Dendritic cell treated with granulocyte-macrophage colony-stimulating factor and Interleukin-4, amounts not matched to agents 40 ng/mL and 50 ng/mL, for 4 days (primary cell): ENCODE measurements at regions not wholly inside any gene's neighbourhood (a gene's known extent, or its start where the extent isn't known, plus 50 kb on each side); places are given as distances from the start of the nearest gene placed in this dataset.

Experiments
- H3K27ac Mint-ChIP-seq: one replicate; pipeline ENCODE4 v1.8.0; 2022; ENCODE audit warnings: mild to moderate bottlenecking, mixed read lengths
- H3K27me3 Mint-ChIP-seq: one replicate; pipeline ENCODE4 v1.8.0; 2022; ENCODE audit warnings: mild to moderate bottlenecking, mixed read lengths
- H3K36me3 Mint-ChIP-seq: one replicate; pipeline ENCODE4 v1.8.0; 2022; ENCODE audit warnings: low read depth, mixed read lengths
- H3K4me1 Mint-ChIP-seq: one replicate; pipeline ENCODE4 v1.8.0; 2022; ENCODE audit warnings: low read depth, mixed read lengths
- H3K4me3 Mint-ChIP-seq: one replicate; pipeline ENCODE4 v1.8.0; 2022; ENCODE audit warnings: mild to moderate bottlenecking, moderate library complexity, mixed read lengths
- H3K9me3 Mint-ChIP-seq: one replicate; pipeline ENCODE4 v1.8.0; 2022; ENCODE audit warnings: mixed read lengths
- intact Hi-C: fragments of 100-400 bp; cut with micrococcal nuclease; formaldehyde crosslinking; loops from one replicate; pipeline ENCODE4 v1.15.0; 2022

- Mint-ChIP-seq H3K9me3 (peaks cover 8% of the 10 kb centered on the region), H3K27ac (no peak overlapping the region), H3K4me1 (no peaks in the 10 kb centered on the region), H3K4me3 (no peak overlapping the region), H3K27me3 (no peaks in the 10 kb centered on the region), H3K36me3 (no peaks in the 10 kb centered on the region)
- intact Hi-C loops = no loop called here
Observed at GRCh38 chr10:105354010-105354409, 712.9 kb downstream of the SORCS3 start.

GRCh38 chr10:105352827-105353226 is 711.7 kb downstream of the SORCS3 start:
- intact Hi-C loops = no loop called here
- Mint-ChIP-seq H3K9me3 (peaks cover 8% of the 10 kb centered on the region), H3K4me1 (no peaks in the 10 kb centered on the region)

DNA sequence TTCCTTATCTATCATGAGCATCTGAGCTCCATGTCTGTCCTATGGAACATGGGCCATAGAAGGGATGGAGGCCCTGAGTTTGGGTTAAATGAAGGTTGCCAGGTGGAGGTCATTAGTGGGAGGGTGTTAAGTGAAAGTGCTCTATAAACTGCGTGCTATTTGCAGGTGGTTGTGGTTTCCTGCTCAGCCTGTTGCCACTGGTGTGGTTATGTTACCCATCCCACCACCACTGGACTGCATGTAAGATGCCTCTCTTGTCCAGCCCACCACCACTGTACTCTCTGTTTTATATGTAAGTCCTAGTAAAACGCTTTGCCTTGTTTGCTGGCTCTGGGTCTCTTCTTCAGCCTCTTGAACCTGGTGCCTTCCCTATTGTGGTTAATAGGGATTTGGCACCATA is 711.2 kb downstream of the SORCS3 start:
- intact Hi-C loops = no loop called here

More at GRCh38 chr10:105352827-105353226, 711.7 kb downstream of the SORCS3 start:
- Mint-ChIP-seq H3K4me3 (no peak overlapping the region), H3K36me3 (no peaks in the 10 kb centered on the region), H3K27ac (no peak overlapping the region), H3K27me3 (no peaks in the 10 kb centered on the region)

DNA sequence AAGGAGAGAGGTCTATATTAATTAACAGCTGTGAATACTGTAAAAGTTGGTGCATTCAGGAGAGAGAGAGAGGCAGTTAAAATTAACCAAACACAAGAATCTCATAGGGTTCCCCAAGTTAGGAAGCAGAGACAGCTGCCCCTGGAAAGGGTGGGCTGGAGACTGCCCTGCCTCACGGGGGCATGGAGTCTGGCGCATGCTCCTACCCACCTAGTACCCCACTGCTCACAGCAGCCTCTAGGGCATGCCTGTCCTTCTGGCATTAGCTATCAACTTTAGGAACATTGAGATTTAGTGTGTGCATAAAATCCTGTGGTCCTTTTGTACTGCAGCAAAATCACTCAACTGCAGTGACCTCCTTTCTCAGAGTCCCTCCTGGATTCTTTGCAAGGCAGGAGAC is 710.1 kb downstream of the SORCS3 start:
- no peak overlapping the region for H3K4me3 Mint-ChIP-seq

More for the DNA sequence above, 711.2 kb downstream of the SORCS3 start:
- Mint-ChIP-seq H3K27ac (no peak overlapping the region), H3K4me1 (no peaks in the 10 kb centered on the region), H3K9me3 (peaks cover 8% of the 10 kb centered on the region), H3K36me3 (no peaks in the 10 kb centered on the region), H3K4me3 (no peak overlapping the region), H3K27me3 (no peaks in the 10 kb centered on the region)

DNA sequence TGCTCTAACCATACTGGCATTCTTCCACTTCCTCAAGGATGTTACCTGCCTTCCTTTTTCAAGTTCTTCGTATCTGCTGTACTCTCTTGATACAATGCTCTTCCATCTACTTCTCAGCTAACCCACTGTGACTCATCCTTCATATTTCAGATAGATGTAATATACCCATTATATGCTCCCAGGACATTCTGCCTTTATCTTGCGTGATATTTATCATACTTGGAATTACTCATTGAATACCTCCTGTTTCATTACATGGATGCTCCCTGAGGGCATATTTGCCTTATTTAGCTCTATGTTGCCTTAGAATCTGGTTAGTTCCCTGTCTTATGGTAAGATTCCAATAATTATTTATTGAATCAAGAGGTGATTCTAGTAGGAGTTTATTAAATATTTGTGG is 706.4 kb downstream of the SORCS3 start:
- intact Hi-C loops = no loop called here
- Mint-ChIP-seq H3K4me1 (no peaks in the 10 kb centered on the region), H3K9me3 (no peaks in the 10 kb centered on the region), H3K36me3 (no peaks in the 10 kb centered on the region), H3K4me3 (no peak overlapping the region), H3K27ac (no peak overlapping the region), H3K27me3 (no peaks in the 10 kb centered on the region)

More for the DNA sequence above, 710.1 kb downstream of the SORCS3 start:
- H3K36me3 Mint-ChIP-seq = no peaks in the 10 kb centered on the region
- H3K27me3 Mint-ChIP-seq = no peaks in the 10 kb centered on the region
- no peaks in the 10 kb centered on the region for H3K4me1 Mint-ChIP-seq
- H3K27ac Mint-ChIP-seq = no peak overlapping the region
- intact Hi-C loops = no loop called here
- peaks cover 8% of the 10 kb centered on the region for H3K9me3 Mint-ChIP-seq

DNA sequence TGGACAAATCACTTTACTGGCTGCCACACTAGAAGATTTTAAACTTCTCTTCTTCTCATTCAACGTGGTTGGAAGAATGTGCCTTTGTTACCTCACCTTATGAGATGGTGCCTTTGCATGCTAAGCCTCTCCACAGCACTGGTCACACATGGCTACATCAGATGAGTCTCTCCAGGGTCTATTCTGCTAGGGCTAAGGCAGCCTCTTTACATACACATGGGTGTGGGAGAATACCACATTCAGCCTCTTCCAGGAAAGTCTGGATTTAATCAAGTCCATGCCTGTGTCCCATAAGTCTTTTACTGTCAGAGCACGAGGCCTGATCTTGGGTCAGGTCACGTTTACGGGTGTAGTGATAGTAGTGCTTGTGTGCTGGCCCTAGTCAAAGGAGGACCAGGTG is 701.5 kb downstream of the SORCS3 start:
- no peak overlapping the region for H3K4me3 Mint-ChIP-seq
- H3K9me3 Mint-ChIP-seq = no peaks in the 10 kb centered on the region
- H3K4me1 Mint-ChIP-seq = no peaks in the 10 kb centered on the region
- no peaks in the 10 kb centered on the region for H3K27me3 Mint-ChIP-seq
- no peaks in the 10 kb centered on the region for H3K36me3 Mint-ChIP-seq
- intact Hi-C loops = no loop called here
- no peak overlapping the region for H3K27ac Mint-ChIP-seq

DNA sequence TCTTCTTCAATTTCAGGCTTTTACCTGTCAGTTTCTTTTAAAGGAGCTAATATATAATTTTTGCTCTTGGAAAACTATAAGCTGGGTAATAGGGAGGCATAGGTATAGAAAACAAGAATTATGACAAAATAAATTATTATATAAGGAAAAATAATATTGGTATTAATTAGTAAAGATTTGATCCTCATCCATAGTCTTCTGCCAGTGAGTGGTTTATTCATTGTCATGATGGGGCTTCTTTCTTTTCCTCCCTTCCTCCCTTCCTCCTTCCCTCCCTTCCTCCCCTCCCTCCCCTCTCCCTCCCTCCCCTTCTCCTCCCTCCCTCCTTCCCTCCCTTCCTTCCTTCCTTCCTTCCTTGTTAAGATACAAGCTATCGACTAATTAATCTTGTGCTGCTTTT is 698.6 kb downstream of the SORCS3 start:
- no peaks in the 10 kb centered on the region for H3K4me1 Mint-ChIP-seq
- intact Hi-C loops = no loop called here
- H3K27me3 Mint-ChIP-seq = no peaks in the 10 kb centered on the region
- no peaks in the 10 kb centered on the region for H3K36me3 Mint-ChIP-seq
- H3K4me3 Mint-ChIP-seq = no peak overlapping the region
- H3K27ac Mint-ChIP-seq = no peak overlapping the region
- peaks cover 9% of the 10 kb centered on the region for H3K9me3 Mint-ChIP-seq

DNA sequence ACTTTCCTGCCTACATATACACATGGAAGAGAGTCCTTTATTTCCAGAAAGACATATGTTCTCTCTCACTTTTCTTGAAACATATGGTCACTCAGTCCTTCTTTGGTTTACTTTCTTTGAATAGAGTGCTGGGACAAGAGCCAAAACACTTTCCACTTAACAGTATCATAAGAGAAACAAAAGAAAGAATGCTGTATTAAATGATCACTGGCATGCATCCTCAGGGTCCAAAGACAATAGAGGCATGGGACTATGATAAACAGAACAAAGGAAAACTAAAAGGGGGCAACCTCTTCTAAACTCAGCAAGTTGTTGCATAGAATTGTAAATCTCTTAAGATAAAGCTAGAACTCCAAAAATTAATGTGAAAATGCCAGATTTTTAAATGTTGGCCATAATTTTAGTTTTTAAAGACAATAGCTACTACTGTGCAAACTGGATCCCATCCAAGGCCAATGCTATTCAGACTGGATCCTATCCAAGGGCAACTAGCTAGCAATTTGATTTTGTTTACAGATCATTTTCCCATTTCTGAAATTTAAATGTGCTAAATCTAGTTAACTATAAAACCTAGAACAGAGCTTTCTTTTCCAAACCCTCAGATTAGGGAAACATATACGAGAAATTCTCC is 687.5 kb downstream of the SORCS3 start:
- Mint-ChIP-seq H3K27ac (no peak overlapping the region), H3K27me3 (no peaks in the 10 kb centered on the region), H3K36me3 (no peaks in the 10 kb centered on the region), H3K9me3 (peaks cover 9% of the 10 kb centered on the region), H3K4me1 (no peaks in the 10 kb centered on the region), H3K4me3 (no peak overlapping the region)
- intact Hi-C loops = no loop called here
